SIG-M5 treated with dmso at 0.1 percent for 504 hours (cell line): ENCODE measurements at regions not wholly inside any gene's neighbourhood (a gene's known extent, or its start where the extent isn't known, plus 50 kb on each side); places are given as distances from the start of the nearest gene placed in this dataset.
"Not testable (repeated sequence)": the region's sequence is repeated elsewhere in the genome, so short reads cannot be mapped to it uniquely, and the experiment has no call there.

ENCODE experiments used
- DNase-seq: peaks from one replicate; lab custom pipeline; 2025; ENCODE audit not compliant: unreplicated experiment; lab: John Stamatoyannopoulos, UW

- no peak for DNase-seq
Observed at GRCh38 chr7:10723832-10724231, 249.8 kb upstream of the PHF14 start.

GRCh38 chr7:10724449-10724848 is 249.2 kb upstream of the PHF14 start:
- DNase-seq = no peak

GRCh38 chr7:10727636-10728035 is 246.0 kb upstream of the PHF14 start:
- no peak for DNase-seq

GRCh38 chr7:10731253-10731773 is 242.4 kb upstream of the PHF14 start:
- DNase-seq = no peak

GRCh38 chr7:10733747-10734146 is 239.9 kb upstream of the PHF14 start:
- no peak for DNase-seq

GRCh38 chr7:10734595-10734994 is 239.1 kb upstream of the PHF14 start:
- DNase-seq = no peak

- no peak for DNase-seq
Observed at GRCh38 chr7:10739401-10739800, 234.3 kb upstream of the PHF14 start.

- DNase-seq = no peak
Observed at GRCh38 chr7:10740805-10741204, 232.9 kb upstream of the PHF14 start.

GRCh38 chr7:10756981-10757380 is 216.7 kb upstream of the PHF14 start:
- no peak for DNase-seq

GRCh38 chr7:10759120-10759519 is 214.6 kb upstream of the PHF14 start:
- DNase-seq = no peak

- DNase-seq = no peak
Observed at GRCh38 chr7:10767771-10768170, 205.9 kb upstream of the PHF14 start.

GRCh38 chr7:10770176-10770575 is 203.5 kb upstream of the PHF14 start:
- no peak for DNase-seq

GRCh38 chr7:10773430-10773829 is 200.2 kb upstream of the PHF14 start:
- DNase-seq = no peak

GRCh38 chr7:10779465-10780399 is 193.9 kb upstream of the PHF14 start:
- DNase-seq = no peak

GRCh38 chr7:10780400-10780747 is 193.3 kb upstream of the PHF14 start:
- no peak for DNase-seq

- DNase-seq = not testable (repeated sequence)
Observed at GRCh38 chr7:10786976-10787375, 186.7 kb upstream of the PHF14 start.

- no peak for DNase-seq
Observed at GRCh38 chr7:10789170-10789569, 184.5 kb upstream of the PHF14 start.

GRCh38 chr7:10790910-10791309 is 182.8 kb upstream of the PHF14 start:
- no peak for DNase-seq

- DNase-seq = no peak
Observed at GRCh38 chr7:10793995-10794775, 179.5 kb upstream of the PHF14 start.

- no peak for DNase-seq
Observed at GRCh38 chr7:10797157-10797556, 176.5 kb upstream of the PHF14 start.

GRCh38 chr7:10798044-10798443 is 175.6 kb upstream of the PHF14 start:
- no peak for DNase-seq

GRCh38 chr7:10799475-10799874 is 174.2 kb upstream of the PHF14 start:
- no peak for DNase-seq
